ENCODE measurements at regions not wholly inside any gene's neighbourhood (a gene's known extent, or its start where the extent isn't known, plus 50 kb on each side); places are given as distances from the start of the nearest gene placed in this dataset.

DNA sequence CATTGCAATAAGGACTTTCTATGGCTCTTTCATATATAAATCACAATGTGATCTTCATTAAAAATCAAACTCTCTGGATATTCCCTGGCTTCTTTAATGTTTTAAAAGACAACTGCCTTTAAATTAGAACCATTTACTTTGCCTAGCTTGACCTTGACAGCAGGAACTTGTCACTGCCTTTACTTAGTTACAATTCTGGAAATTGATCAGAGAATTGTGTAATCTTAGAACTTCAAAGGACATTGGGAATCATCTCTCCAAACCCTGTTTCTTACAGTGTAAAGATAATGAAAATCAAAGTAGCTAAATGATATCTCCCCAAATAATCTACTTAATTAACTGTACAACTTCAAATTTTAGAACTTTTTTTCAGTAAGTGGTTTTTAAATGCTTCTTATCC is 517.6 kb upstream of the CCDC179 start:
- no peak overlapping the region for H3K4me3 ChIP-seq (ENCODE audit: low read depth, low read length)
- TF ChIP-seq, protein P1, sequence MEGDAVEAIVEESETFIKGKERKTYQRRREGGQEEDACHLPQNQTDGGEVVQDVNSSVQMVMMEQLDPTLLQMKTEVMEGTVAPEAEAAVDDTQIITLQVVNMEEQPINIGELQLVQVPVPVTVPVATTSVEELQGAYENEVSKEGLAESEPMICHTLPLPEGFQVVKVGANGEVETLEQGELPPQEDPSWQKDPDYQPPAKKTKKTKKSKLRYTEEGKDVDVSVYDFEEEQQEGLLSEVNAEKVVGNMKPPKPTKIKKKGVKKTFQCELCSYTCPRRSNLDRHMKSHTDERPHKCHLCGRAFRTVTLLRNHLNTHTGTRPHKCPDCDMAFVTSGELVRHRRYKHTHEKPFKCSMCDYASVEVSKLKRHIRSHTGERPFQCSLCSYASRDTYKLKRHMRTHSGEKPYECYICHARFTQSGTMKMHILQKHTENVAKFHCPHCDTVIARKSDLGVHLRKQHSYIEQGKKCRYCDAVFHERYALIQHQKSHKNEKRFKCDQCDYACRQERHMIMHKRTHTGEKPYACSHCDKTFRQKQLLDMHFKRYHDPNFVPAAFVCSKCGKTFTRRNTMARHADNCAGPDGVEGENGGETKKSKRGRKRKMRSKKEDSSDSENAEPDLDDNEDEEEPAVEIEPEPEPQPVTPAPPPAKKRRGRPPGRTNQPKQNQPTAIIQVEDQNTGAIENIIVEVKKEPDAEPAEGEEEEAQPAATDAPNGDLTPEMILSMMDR (IDR thresholded peaks at IDR 0.05; ENCODE audit: insufficient read depth, low read length) = no peak
- no peak for DNase-seq (ENCODE audit: low read depth)

DNA sequence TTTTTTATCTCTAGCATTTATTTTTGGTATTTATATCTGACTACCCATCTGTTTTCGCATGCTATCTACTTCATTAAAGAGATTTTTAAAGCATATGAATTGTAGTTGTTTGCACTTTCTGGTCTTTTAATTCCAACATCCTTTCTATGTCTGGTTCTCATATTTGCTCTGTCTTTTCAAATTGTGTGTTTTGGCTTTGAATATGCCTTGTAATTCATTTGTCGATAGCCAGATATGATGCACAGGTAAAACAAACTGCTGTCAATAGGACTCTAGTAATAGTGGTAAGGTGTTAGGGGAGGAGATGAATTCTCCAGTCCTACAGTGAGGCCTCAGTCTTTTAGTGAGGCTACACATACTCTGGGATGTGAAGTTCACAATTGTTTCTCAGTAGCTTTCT is 530.8 kb upstream of the CCDC179 start:
- no peak overlapping the region for H3K4me3 ChIP-seq (ENCODE audit: low read depth, low read length)
- TF ChIP-seq, protein P1 (IDR thresholded peaks at IDR 0.05; ENCODE audit: insufficient read depth, low read length) = no peak

DNA sequence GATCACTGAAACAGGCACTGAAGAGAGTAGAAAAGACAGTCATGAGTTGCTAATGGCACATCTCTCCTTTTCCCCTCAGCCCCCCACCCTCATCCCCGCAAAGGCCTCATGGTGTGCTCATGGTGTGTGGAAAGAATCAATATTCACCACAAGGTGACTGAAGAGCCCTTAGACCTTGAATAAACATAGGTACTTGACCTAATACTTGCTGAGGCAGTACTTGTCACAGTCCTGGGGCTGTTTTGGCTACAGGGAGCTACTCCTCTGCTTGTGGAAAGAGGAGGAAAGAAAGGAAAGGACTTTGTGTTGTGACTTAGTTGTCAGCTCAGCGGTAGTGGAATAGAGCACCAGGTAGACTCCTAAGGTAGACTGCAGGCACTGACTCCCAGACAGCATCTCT is 537.8 kb upstream of the CCDC179 start:
- TF ChIP-seq, protein P1 (IDR thresholded peaks at IDR 0.05; ENCODE audit: insufficient read depth, low read length) = no peak
- H3K4me3 ChIP-seq (ENCODE audit: low read depth, low read length) = no peak overlapping the region
- DNase-seq (ENCODE audit: low read depth) = no peak

More for the DNA sequence above, 530.8 kb upstream of the CCDC179 start:
- DNase-seq (ENCODE audit: low read depth) = no peak

- TF ChIP-seq, protein P1 (IDR thresholded peaks at IDR 0.05; ENCODE audit: insufficient read depth, low read length) = no peak
Measured at GRCh38 chr11:23399995-23400394, 539.7 kb upstream of the CCDC179 start.

DNA sequence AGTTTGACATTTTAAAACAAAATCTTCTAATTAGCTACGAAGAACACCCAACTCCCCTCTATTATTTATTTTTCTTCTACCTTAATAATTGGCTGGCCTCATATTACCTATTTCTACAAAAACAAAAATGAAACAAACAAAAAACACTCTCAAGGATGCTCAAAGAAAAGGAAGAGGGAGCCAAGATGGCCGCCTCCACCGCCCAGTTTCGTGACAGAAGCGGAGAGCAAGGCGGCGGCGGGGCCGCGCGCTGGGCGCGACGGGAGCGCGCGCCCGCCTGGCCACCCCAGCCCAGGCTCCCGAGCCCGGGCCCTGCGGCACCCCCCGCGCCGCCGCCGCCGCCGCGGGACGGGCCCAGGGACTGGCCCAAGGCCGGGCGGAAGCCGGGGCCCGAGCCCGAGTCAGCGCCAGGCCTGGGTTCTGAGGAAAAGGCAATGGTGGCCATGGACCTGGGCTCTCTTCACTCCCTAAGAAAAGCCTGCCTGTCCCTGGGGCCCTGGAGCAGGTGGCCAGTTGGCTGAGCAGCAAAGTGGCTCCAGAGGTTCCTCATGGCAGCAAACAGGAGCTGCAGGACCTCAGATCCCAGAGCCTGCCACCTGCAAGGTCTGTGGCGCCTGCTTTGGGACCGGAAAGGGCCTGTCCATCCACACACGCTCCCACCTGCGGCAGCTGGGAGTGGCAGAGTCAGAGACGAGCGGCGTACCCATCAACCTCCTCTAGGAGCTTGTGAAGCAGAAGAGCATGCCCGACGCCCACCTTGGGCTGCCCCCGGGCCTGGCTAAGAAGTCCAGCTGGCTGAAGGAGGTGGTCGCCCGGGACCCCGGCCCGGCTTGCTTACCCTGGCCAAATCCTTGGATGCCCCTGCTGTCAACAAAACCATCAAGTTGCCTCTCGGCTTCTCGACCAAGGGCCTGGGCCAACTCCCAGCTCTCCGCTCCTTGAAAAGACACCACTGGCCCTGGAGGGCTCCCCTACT is 543.2 kb upstream of the CCDC179 start:
- TF ChIP-seq, protein P1 (IDR thresholded peaks at IDR 0.05; ENCODE audit: insufficient read depth, low read length) = no peak
- H3K4me3 ChIP-seq (ENCODE audit: low read depth, low read length) = no peak overlapping the region
- DNase-seq (ENCODE audit: low read depth) = no peak

More at GRCh38 chr11:23399995-23400394, 539.7 kb upstream of the CCDC179 start:
- DNase-seq (ENCODE audit: low read depth) = no peak
- no peak overlapping the region for H3K4me3 ChIP-seq (ENCODE audit: low read depth, low read length)

DNA sequence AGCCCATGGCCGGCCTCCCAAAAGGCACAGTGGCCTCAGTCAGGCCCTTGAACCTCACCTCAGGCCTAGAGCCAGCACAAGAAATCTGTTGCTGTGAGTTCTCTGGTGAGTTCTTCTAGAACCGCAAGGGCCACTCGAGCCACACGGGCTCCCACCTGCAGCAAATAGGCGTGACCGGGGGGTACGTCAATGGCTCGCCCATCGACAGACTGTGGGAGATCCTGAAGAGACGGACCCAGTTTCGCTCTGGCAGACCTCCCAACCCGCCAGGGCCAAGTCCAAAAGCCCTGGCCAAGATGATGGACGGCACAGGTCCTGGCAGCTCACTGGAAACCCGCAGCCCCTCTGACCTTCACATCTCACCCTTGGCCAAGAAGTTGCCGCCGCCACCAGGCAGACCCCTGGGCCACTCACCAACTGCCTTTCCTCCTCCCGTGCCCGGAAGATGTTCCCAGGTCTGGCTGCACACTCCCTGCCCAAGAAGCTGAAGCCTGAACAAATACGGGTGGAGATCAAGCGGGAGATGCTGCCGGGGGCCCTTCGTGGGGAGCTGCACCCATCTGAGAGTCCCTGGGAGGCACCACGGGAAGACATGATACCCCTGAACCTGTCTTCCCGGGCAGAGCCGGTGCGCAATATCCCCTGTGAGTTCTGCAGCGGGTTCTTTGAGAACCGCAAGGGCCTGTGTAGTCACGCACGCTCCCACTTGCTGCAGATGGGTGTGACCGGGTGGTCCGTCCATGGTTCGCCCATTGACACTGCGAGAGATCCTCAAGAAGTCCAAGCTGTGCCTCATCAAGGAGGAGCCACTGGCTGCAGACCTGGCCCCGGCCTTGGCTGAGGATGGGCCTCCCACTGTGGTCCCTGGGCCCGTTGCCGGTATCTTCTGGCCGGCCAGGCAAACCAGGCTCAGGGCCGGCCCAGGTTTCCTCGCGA is 544.2 kb upstream of the CCDC179 start:
- no peak for DNase-seq (ENCODE audit: low read depth)
- TF ChIP-seq, protein P1 (IDR thresholded peaks at IDR 0.05; ENCODE audit: insufficient read depth, low read length) = no peak
- no peak overlapping the region for H3K4me3 ChIP-seq (ENCODE audit: low read depth, low read length)

All from fibroblast of the aortic adventitia (primary cell).